DND-41 (cell line): ENCODE measurements at regions not wholly inside any gene's neighbourhood (a gene's known extent, or its start where the extent isn't known, plus 50 kb on each side); places are given as distances from the start of the nearest gene placed in this dataset.

Experiments used
- ATAC-seq: fragments of 200-7000 bp; cut with Tn5 transposase; 3 replicates; pipeline ENCODE4 v1.9.1; 2021; ENCODE audit warnings: low read depth; ENCODE audit not compliant: insufficient read depth
- DNase-seq: peaks from one replicate; pipeline ENCODE4 v3.0.0-alpha.2; 2020
- H2AFZ ChIP-seq: 2 replicates; pipeline ENCODE4 v1.6.0; 2012; ENCODE audit warnings: low read depth, low read length
- H3K27ac ChIP-seq: 2 replicates; pipeline ENCODE4 v1.5.1; 2012; ENCODE audit warnings: low read length, inconsistent platforms
- H3K27me3 ChIP-seq: fragments of 200-600 bp; sonication (generic); 2 replicates; pipeline ENCODE4 v1.6.0; 2012; ENCODE audit warnings: low read length, mild to moderate bottlenecking, inconsistent platforms; ENCODE audit not compliant: insufficient read depth, poor library complexity
- H3K36me3 ChIP-seq: 2 replicates; pipeline ENCODE4 v1.5.1; 2012; ENCODE audit warnings: low read length, inconsistent platforms; ENCODE audit not compliant: insufficient read depth
- H3K4me1 ChIP-seq: 2 replicates; pipeline ENCODE4 v1.5.1; 2012; ENCODE audit warnings: mild to moderate bottlenecking, low read length; ENCODE audit not compliant: insufficient read depth
- H3K4me2 ChIP-seq: 2 replicates; pipeline ENCODE4 v1.6.0; 2012; ENCODE audit warnings: mild to moderate bottlenecking, moderate library complexity, low read length, inconsistent platforms; ENCODE audit not compliant: insufficient read depth
- H3K4me3 ChIP-seq, 2 experiments: fragments of 200-600 bp in 1 of 2; shearing (Covaris generic) in 1 of 2; 2 replicates each; pipeline ENCODE4 v1.5.1; 2012 to 2016; ENCODE audit warnings: inconsistent platforms in 2 of 2, low read length in 2 of 2, mild to moderate bottlenecking in 2 of 2, low read depth in 1 of 2, moderate library complexity in 1 of 2
- H3K79me2 ChIP-seq: 2 replicates; pipeline ENCODE4 v1.6.0; 2012; ENCODE audit warnings: low read length, inconsistent platforms; ENCODE audit not compliant: insufficient read depth
- H3K9ac ChIP-seq: 2 replicates; pipeline ENCODE4 v1.6.0; 2012; ENCODE audit warnings: low read depth, mild to moderate bottlenecking, inconsistent platforms, low read length, moderate library complexity
- H3K9me3 ChIP-seq: 2 replicates; pipeline ENCODE4 v1.5.1; 2012; ENCODE audit warnings: low read length, moderate library complexity, mild to moderate bottlenecking, inconsistent platforms; ENCODE audit not compliant: insufficient read depth, severe bottlenecking
- H4K20me1 ChIP-seq: 2 replicates; pipeline ENCODE4 v1.6.0; 2012; ENCODE audit warnings: low read length; ENCODE audit not compliant: insufficient read depth
- CTCF ChIP-seq: IDR thresholded peaks from 2 replicates; pipeline ENCODE4 v1.5.1; 2012; ENCODE audit warnings: borderline replicate concordance, low read length, moderate library complexity, mild to moderate bottlenecking; ENCODE audit not compliant: poor library complexity, severe bottlenecking; ENCODE audit errors: extremely low read depth
- EZH2 ChIP-seq: IDR thresholded peaks from 3 replicates; pipeline ENCODE4 v1.6.1; 2012; ENCODE audit warnings: borderline replicate concordance, low read depth, mild to moderate bottlenecking, moderate library complexity, low read length, inconsistent platforms; ENCODE audit not compliant: severe bottlenecking

GRCh38 chr6:84897988-84898594 lies 133.7 kb upstream of the TBX18 start:
- H3K27ac ChIP-seq, result no peak overlapping the region
- no peak overlapping the region for H3K4me2 ChIP-seq
- no peak overlapping the region for H3K4me3 ChIP-seq
- H3K79me2 ChIP-seq, result no peaks in the 10 kb centered on the region
- no peaks in the 10 kb centered on the region for H3K4me1 ChIP-seq
- H3K9me3 ChIP-seq, result no peaks in the 10 kb centered on the region
- no peak overlapping the region for H2AFZ ChIP-seq
- DNase-seq (no peak), ATAC-seq (no peak)
- no peak for TF ChIP-seq CTCF
- no peak for TF ChIP-seq EZH2
- no peak overlapping the region for H3K9ac ChIP-seq
- no peaks in the 10 kb centered on the region for H3K36me3 ChIP-seq
- no peaks in the 10 kb centered on the region for H3K27me3 ChIP-seq
- no peaks in the 10 kb centered on the region for H4K20me1 ChIP-seq

DNA sequence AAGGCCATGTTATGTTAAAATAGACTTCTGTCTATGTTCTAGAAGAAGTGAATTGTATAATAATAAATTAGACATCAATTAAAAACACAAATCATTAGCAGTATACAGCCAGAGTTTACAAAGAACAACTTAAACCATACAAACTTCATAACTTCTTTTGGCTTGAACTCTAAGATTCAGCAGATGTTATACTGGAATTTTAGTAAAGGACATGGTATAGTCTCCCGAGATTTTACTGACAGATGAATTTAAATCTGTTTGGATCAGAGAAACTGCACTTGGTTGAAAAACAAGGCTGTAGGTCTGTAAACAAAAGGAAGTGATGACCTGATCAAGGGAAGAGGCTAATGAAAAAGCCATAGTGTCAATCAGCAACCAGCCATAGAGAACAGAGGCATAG lies 132.6 kb upstream of the TBX18 start:
- Histone ChIP-seq H3K4me3 (no peak overlapping the region), H3K4me1 (no peaks in the 10 kb centered on the region), H3K36me3 (no peaks in the 10 kb centered on the region), H3K27me3 (no peaks in the 10 kb centered on the region), H3K9me3 (no peaks in the 10 kb centered on the region), H3K79me2 (no peaks in the 10 kb centered on the region), H4K20me1 (no peaks in the 10 kb centered on the region), H3K4me2 (no peak overlapping the region), H3K27ac (no peak overlapping the region), H3K9ac (no peak overlapping the region), H2AFZ (no peak overlapping the region)
- DNase-seq (no peak), ATAC-seq (no peak)
- TF ChIP-seq EZH2, result no peak
- no peak for TF ChIP-seq CTCF

- no peaks in the 10 kb centered on the region for H3K79me2 ChIP-seq
- DNase-seq, result no peak
- H4K20me1 ChIP-seq, result no peaks in the 10 kb centered on the region
- H2AFZ ChIP-seq, result no peak overlapping the region
- H3K27ac ChIP-seq, result no peak overlapping the region
- H3K4me3 ChIP-seq, result no peak overlapping the region
- no peak for ATAC-seq
- H3K9me3 ChIP-seq, result no peaks in the 10 kb centered on the region
- no peak overlapping the region for H3K4me2 ChIP-seq
- TF ChIP-seq EZH2, result no peak
- no peak for TF ChIP-seq CTCF
- H3K27me3 ChIP-seq, result no peaks in the 10 kb centered on the region
- no peak overlapping the region for H3K9ac ChIP-seq
- no peaks in the 10 kb centered on the region for H3K36me3 ChIP-seq
- H3K4me1 ChIP-seq, result no peaks in the 10 kb centered on the region
These were observed 128.3 kb upstream of the TBX18 start for GRCh38 chr6:84892671-84893070.
